WTC11 (cell line): ENCODE measurements at regions not wholly inside any gene's neighbourhood (a gene's known extent, or its start where the extent isn't known, plus 50 kb on each side); places are given as distances from the start of the nearest gene placed in this dataset.

Source experiments
- ATAC-seq: fragments of 200-7000 bp; cut with Tn5 transposase; 2 replicates; pipeline ENCODE4 v1.10.0; 2021; ENCODE audit warnings: mild to moderate bottlenecking, moderate library complexity
- CTCF ChIA-PET: fragments of 300-600 bp; sonication (Branson Sonifier 250); formaldehyde crosslinking; loops from one replicate; lab custom pipeline; 2021; ENCODE audit warnings: antibody characterized with exemption; lab: Charles Lee
- POLR2A ChIA-PET: fragments of 350-600 bp; sonication (Branson Sonifier 250); formaldehyde crosslinking; loops from one replicate; lab custom pipeline; 2021; ENCODE audit warnings: antibody characterized with exemption; lab: Charles Lee
- DNase-seq: peaks from one replicate; pipeline ENCODE4 v3.0.0; 2021; ENCODE audit warnings: low spot score
- H3K27ac Mint-ChIP-seq: 2 replicates; pipeline ENCODE4 v1.8.0; 2021; ENCODE audit warnings: mixed read lengths
- H3K27me3 Mint-ChIP-seq: 2 replicates; pipeline ENCODE4 v1.8.0; 2021; ENCODE audit warnings: low read depth, mild to moderate bottlenecking, moderate library complexity, mixed read lengths
- H3K36me3 Mint-ChIP-seq: 2 replicates; pipeline ENCODE4 v1.8.0; 2021; ENCODE audit warnings: mixed read lengths
- H3K4me1 Mint-ChIP-seq: 2 replicates; pipeline ENCODE4 v1.8.0; 2022; ENCODE audit warnings: mixed read lengths
- H3K4me3 Mint-ChIP-seq: 2 replicates; pipeline ENCODE4 v1.8.0; 2021; ENCODE audit warnings: mild to moderate bottlenecking, moderate library complexity, mixed read lengths
- H3K9me3 Mint-ChIP-seq: 2 replicates; pipeline ENCODE4 v1.8.0; 2021; ENCODE audit warnings: mixed read lengths
- ATF1 ChIP-seq: sonication (generic); formaldehyde crosslinking; IDR thresholded peaks from 2 replicates; pipeline ENCODE4 v1.8.1; 2023; ENCODE audit warnings: mild to moderate bottlenecking, moderate library complexity, missing genetic modification reagents
- CREB1 ChIP-seq: sonication (generic); formaldehyde crosslinking; IDR thresholded peaks from 2 replicates; pipeline ENCODE4 v1.8.0; 2023; ENCODE audit warnings: mild to moderate bottlenecking, missing genetic modification reagents
- CREM ChIP-seq: sonication (generic); formaldehyde crosslinking; IDR thresholded peaks from 2 replicates; pipeline ENCODE4 v1.8.1; 2022; ENCODE audit warnings: mild to moderate bottlenecking, missing genetic modification reagents, moderate library complexity
- FOXJ3 ChIP-seq: sonication (generic); formaldehyde crosslinking; IDR thresholded peaks from 2 replicates; pipeline ENCODE4 v1.9.0; 2021; ENCODE audit warnings: missing genetic modification reagents, mild to moderate bottlenecking, borderline replicate concordance
- MXD4 ChIP-seq: fragments of 250-450 bp; sonication (Bioruptor Pico); IDR thresholded peaks from 2 replicates; pipeline ENCODE4 v1.8.0; 2021; ENCODE audit warnings: mild to moderate bottlenecking, moderate library complexity, borderline replicate concordance
- NFYB ChIP-seq: sonication (generic); formaldehyde crosslinking; conservative IDR thresholded peaks from 2 replicates; pipeline ENCODE4 v1.8.0; 2022; ENCODE audit warnings: low read depth, missing genetic modification reagents
- NR3C1 ChIP-seq: sonication (generic); formaldehyde crosslinking; conservative IDR thresholded peaks from 2 replicates; pipeline ENCODE4 v1.8.1; 2023; ENCODE audit warnings: low read depth, mild to moderate bottlenecking, missing genetic modification reagents
- OVOL2 ChIP-seq: fragments of 250-450 bp; sonication (Bioruptor Pico); IDR thresholded peaks from 2 replicates; pipeline ENCODE4 v1.9.0; 2021; ENCODE audit warnings: mild to moderate bottlenecking, borderline replicate concordance
- TEAD1 ChIP-seq: sonication (generic); formaldehyde crosslinking; IDR thresholded peaks from 2 replicates; pipeline ENCODE4 v1.8.0; 2022; ENCODE audit warnings: mild to moderate bottlenecking, missing genetic modification reagents
- TEAD4 ChIP-seq: sonication (generic); formaldehyde crosslinking; IDR thresholded peaks from 2 replicates; pipeline ENCODE4 v1.8.0; 2022; ENCODE audit warnings: mild to moderate bottlenecking, missing genetic modification reagents
- ZNF121 ChIP-seq: sonication (generic); formaldehyde crosslinking; IDR thresholded peaks from 2 replicates; pipeline ENCODE4 v1.8.0; 2023; ENCODE audit warnings: missing genetic modification reagents
- ZNF138 ChIP-seq: sonication (generic); formaldehyde crosslinking; conservative IDR thresholded peaks from 2 replicates; pipeline ENCODE4 v1.8.1; 2022; ENCODE audit warnings: mild to moderate bottlenecking, moderate library complexity, missing genetic modification reagents
- ZNF317 ChIP-seq: sonication (generic); formaldehyde crosslinking; IDR thresholded peaks from 2 replicates; pipeline ENCODE4 v1.8.1; 2023; ENCODE audit warnings: low read depth, mild to moderate bottlenecking, moderate library complexity, missing genetic modification reagents, borderline replicate concordance
- ZNF396 ChIP-seq: fragments of 250-450 bp; sonication (Bioruptor Pico); IDR thresholded peaks from 2 replicates; pipeline ENCODE4 v1.8.0; 2021; ENCODE audit warnings: mild to moderate bottlenecking, moderate library complexity, borderline replicate concordance
- ZNF671 ChIP-seq: fragments of 250-450 bp; sonication (Bioruptor Pico); IDR thresholded peaks from 2 replicates; pipeline ENCODE4 v1.8.0; 2021; ENCODE audit warnings: mild to moderate bottlenecking
- TF ChIP-seq, protein P1 (sequence below): sonication (generic); formaldehyde crosslinking; conservative IDR thresholded peaks from 2 replicates; pipeline ENCODE4 v1.8.1; 2023; ENCODE audit warnings: mild to moderate bottlenecking, low read depth, missing genetic modification reagents, moderate library complexity
- TF ChIP-seq, protein P2 (sequence below): sonication (generic); formaldehyde crosslinking; conservative IDR thresholded peaks from 2 replicates; pipeline ENCODE4 v1.8.1; 2022; ENCODE audit warnings: mild to moderate bottlenecking, missing genetic modification reagents
- TF ChIP-seq, protein P3 (sequence below): sonication (generic); formaldehyde crosslinking; IDR thresholded peaks from 2 replicates; pipeline ENCODE4 v1.8.0; 2023; ENCODE audit warnings: mild to moderate bottlenecking, missing genetic modification reagents
- TF ChIP-seq, protein P4 (sequence below): sonication (generic); formaldehyde crosslinking; IDR thresholded peaks from 2 replicates; pipeline ENCODE4 v1.8.1; 2023; ENCODE audit warnings: mild to moderate bottlenecking, missing genetic modification reagents, moderate library complexity
- TF ChIP-seq, protein P5 (sequence below): sonication (generic); formaldehyde crosslinking; IDR thresholded peaks from 2 replicates; pipeline ENCODE4 v1.8.0; 2022; ENCODE audit warnings: missing genetic modification reagents
- TF ChIP-seq, protein P6 (sequence below): sonication (generic); formaldehyde crosslinking; IDR thresholded peaks from 2 replicates; pipeline ENCODE4 v1.8.1; 2023; ENCODE audit warnings: mild to moderate bottlenecking, missing genetic modification reagents, borderline replicate concordance

DNA sequence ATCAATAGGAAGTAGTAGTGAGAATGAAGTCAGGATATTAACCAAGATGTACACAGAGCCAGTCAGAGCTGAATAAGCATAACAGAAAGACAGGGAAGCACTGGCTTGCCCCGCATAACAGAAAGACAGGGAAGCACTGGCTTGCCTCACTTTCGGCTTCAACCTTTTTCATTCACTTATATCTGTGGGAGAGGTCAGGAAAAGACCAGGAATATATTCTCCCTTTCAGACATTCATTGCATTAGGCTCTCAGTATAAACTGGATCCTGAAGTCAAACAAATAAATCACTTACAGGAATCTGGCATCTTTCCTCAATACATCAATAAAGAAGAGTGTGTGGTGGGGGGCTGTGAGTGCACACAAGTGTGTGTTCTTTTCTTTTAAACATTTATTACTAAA lies 437.6 kb downstream of the C6orf118 start (continued):
- TF ChIP-seq, protein P1, sequence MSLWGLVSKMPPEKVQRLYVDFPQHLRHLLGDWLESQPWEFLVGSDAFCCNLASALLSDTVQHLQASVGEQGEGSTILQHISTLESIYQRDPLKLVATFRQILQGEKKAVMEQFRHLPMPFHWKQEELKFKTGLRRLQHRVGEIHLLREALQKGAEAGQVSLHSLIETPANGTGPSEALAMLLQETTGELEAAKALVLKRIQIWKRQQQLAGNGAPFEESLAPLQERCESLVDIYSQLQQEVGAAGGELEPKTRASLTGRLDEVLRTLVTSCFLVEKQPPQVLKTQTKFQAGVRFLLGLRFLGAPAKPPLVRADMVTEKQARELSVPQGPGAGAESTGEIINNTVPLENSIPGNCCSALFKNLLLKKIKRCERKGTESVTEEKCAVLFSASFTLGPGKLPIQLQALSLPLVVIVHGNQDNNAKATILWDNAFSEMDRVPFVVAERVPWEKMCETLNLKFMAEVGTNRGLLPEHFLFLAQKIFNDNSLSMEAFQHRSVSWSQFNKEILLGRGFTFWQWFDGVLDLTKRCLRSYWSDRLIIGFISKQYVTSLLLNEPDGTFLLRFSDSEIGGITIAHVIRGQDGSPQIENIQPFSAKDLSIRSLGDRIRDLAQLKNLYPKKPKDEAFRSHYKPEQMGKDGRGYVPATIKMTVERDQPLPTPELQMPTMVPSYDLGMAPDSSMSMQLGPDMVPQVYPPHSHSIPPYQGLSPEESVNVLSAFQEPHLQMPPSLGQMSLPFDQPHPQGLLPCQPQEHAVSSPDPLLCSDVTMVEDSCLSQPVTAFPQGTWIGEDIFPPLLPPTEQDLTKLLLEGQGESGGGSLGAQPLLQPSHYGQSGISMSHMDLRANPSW: no peak
- TF ChIP-seq, protein P2, sequence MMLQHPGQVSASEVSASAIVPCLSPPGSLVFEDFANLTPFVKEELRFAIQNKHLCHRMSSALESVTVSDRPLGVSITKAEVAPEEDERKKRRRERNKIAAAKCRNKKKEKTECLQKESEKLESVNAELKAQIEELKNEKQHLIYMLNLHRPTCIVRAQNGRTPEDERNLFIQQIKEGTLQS (CRISPR knock-in tag): no peak

DNA sequence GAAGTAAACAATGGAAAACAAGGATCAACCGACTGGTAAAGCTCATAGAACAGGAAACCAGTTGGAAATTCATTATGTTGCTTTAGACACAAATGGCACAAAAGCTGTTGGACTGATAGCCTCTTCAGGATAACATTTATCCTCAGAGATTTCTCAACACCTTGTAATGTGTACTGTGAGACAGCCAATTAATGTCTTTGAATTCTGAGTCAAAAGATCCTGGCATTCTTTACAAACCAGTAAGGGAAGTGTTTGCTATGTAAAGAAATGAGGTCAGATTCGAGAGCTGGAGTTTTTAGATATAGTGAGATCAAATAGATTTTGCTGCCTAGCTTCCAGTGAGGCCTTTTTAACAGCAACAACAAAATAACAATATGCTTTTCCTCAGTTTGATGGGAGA lies 439.2 kb downstream of the C6orf118 start:
- ATAC-seq (no peak), DNase-seq (no peak)
- TF ChIP-seq ATF1 (CRISPR knock-in tag): no peak
- TF ChIP-seq NFYB (CRISPR knock-in tag): no peak
- TF ChIP-seq NR3C1 (CRISPR knock-in tag): no peak
- TF ChIP-seq, protein P3, sequence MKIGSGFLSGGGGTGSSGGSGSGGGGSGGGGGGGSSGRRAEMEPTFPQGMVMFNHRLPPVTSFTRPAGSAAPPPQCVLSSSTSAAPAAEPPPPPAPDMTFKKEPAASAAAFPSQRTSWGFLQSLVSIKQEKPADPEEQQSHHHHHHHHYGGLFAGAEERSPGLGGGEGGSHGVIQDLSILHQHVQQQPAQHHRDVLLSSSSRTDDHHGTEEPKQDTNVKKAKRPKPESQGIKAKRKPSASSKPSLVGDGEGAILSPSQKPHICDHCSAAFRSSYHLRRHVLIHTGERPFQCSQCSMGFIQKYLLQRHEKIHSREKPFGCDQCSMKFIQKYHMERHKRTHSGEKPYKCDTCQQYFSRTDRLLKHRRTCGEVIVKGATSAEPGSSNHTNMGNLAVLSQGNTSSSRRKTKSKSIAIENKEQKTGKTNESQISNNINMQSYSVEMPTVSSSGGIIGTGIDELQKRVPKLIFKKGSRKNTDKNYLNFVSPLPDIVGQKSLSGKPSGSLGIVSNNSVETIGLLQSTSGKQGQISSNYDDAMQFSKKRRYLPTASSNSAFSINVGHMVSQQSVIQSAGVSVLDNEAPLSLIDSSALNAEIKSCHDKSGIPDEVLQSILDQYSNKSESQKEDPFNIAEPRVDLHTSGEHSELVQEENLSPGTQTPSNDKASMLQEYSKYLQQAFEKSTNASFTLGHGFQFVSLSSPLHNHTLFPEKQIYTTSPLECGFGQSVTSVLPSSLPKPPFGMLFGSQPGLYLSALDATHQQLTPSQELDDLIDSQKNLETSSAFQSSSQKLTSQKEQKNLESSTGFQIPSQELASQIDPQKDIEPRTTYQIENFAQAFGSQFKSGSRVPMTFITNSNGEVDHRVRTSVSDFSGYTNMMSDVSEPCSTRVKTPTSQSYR (CRISPR knock-in tag): no peak
- TF ChIP-seq, protein P4, sequence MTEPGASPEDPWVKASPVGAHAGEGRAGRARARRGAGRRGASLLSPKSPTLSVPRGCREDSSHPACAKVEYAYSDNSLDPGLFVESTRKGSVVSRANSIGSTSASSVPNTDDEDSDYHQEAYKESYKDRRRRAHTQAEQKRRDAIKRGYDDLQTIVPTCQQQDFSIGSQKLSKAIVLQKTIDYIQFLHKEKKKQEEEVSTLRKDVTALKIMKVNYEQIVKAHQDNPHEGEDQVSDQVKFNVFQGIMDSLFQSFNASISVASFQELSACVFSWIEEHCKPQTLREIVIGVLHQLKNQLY: no peak
- TF ChIP-seq MXD4 (CRISPR knock-in tag): no peak
- ChIA-PET POLR2A (no interaction called here), CTCF (no interaction called here)
- Mint-ChIP-seq H3K27me3 (no peaks in the 10 kb centered on the region; the same call in 1 of the 2 replicates), H3K4me1 (peaks cover 15% of the 10 kb centered on the region), H3K36me3 (peaks cover 22% of the 10 kb centered on the region), H3K4me3 (no peak overlapping the region), H3K9me3 (peaks cover 39% of the 10 kb centered on the region), H3K27ac (no peak overlapping the region)

DNA sequence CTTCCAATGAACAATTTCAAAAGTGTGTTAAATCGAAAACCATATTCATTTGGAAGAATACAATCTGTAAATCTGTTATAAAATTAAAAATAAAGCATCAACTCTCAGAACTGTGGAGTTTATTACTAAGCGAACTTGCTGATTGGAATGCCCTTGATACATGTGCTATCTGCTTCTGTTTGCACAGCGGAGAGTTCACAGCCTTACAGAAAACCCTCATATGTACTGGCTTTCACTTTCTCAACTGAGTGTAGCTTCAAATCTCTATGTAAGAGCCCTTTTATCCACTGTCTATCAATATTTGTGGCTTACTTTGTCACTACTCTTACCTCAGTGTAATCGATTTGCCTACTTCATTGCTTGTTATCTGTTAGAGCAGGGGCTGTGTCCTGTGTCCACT lies 447.4 kb downstream of the C6orf118 start:
- Mint-ChIP-seq H3K27me3 (no peaks in the 10 kb centered on the region), H3K9me3 (peaks cover 15% of the 10 kb centered on the region), H3K36me3 (peaks cover 1% of the 10 kb centered on the region; the same call in 1 of the 2 replicates), H3K27ac (no peak overlapping the region), H3K4me1 (no peaks in the 10 kb centered on the region), H3K4me3 (no peak overlapping the region)
- ATAC-seq (no peak), DNase-seq (no peak)
- ChIA-PET CTCF (no interaction called here), POLR2A (no interaction called here)
- TF ChIP-seq TEAD4 (CRISPR knock-in tag) (no peak), CREB1 (no peak), TEAD1 (no peak), CREM (no peak), ZNF138 (CRISPR knock-in tag) (no peak), ATF1 (CRISPR knock-in tag) (no peak), ZNF671 (CRISPR knock-in tag) (no peak), ZNF121 (no peak), ZNF396 (CRISPR knock-in tag) (no peak), ZNF317 (CRISPR knock-in tag) (no peak), OVOL2 (no peak), FOXJ3 (CRISPR knock-in tag) (no peak)
- TF ChIP-seq, protein P5, sequence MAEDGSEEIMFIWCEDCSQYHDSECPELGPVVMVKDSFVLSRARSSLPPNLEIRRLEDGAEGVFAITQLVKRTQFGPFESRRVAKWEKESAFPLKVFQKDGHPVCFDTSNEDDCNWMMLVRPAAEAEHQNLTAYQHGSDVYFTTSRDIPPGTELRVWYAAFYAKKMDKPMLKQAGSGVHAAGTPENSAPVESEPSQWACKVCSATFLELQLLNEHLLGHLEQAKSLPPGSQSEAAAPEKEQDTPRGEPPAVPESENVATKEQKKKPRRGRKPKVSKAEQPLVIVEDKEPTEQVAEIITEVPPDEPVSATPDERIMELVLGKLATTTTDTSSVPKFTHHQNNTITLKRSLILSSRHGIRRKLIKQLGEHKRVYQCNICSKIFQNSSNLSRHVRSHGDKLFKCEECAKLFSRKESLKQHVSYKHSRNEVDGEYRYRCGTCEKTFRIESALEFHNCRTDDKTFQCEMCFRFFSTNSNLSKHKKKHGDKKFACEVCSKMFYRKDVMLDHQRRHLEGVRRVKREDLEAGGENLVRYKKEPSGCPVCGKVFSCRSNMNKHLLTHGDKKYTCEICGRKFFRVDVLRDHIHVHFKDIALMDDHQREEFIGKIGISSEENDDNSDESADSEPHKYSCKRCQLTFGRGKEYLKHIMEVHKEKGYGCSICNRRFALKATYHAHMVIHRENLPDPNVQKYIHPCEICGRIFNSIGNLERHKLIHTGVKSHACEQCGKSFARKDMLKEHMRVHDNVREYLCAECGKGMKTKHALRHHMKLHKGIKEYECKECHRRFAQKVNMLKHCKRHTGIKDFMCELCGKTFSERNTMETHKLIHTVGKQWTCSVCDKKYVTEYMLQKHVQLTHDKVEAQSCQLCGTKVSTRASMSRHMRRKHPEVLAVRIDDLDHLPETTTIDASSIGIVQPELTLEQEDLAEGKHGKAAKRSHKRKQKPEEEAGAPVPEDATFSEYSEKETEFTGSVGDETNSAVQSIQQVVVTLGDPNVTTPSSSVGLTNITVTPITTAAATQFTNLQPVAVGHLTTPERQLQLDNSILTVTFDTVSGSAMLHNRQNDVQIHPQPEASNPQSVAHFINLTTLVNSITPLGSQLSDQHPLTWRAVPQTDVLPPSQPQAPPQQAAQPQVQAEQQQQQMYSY: no peak
- TF ChIP-seq, protein P6, sequence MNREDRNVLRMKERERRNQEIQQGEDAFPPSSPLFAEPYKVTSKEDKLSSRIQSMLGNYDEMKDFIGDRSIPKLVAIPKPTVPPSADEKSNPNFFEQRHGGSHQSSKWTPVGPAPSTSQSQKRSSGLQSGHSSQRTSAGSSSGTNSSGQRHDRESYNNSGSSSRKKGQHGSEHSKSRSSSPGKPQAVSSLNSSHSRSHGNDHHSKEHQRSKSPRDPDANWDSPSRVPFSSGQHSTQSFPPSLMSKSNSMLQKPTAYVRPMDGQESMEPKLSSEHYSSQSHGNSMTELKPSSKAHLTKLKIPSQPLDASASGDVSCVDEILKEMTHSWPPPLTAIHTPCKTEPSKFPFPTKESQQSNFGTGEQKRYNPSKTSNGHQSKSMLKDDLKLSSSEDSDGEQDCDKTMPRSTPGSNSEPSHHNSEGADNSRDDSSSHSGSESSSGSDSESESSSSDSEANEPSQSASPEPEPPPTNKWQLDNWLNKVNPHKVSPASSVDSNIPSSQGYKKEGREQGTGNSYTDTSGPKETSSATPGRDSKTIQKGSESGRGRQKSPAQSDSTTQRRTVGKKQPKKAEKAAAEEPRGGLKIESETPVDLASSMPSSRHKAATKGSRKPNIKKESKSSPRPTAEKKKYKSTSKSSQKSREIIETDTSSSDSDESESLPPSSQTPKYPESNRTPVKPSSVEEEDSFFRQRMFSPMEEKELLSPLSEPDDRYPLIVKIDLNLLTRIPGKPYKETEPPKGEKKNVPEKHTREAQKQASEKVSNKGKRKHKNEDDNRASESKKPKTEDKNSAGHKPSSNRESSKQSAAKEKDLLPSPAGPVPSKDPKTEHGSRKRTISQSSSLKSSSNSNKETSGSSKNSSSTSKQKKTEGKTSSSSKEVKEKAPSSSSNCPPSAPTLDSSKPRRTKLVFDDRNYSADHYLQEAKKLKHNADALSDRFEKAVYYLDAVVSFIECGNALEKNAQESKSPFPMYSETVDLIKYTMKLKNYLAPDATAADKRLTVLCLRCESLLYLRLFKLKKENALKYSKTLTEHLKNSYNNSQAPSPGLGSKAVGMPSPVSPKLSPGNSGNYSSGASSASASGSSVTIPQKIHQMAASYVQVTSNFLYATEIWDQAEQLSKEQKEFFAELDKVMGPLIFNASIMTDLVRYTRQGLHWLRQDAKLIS (CRISPR knock-in tag): no peak
